GM03348 (cell line): ENCODE measurements at regions not wholly inside any gene's neighbourhood (a gene's known extent, or its start where the extent isn't known, plus 50 kb on each side); places are given as distances from the start of the nearest gene placed in this dataset.

Source experiments
- DNase-seq: peaks from one replicate; pipeline ENCODE4 v3.0.0; 2012; ENCODE audit warnings: low spot score

GRCh38 chr2:49255409-49255971 is 101.2 kb upstream of the FSHR start:
- DNase-seq = no peak

GRCh38 chr2:49254401-49254800 is 100.1 kb upstream of the FSHR start:
- no peak for DNase-seq

GRCh38 chr2:49251766-49252165 is 97.5 kb upstream of the FSHR start:
- DNase-seq = peak; percentile 33

GRCh38 chr2:49251251-49251650 is 96.9 kb upstream of the FSHR start:
- no peak for DNase-seq

- peak; percentile 72 for DNase-seq
Measured at GRCh38 chr2:49248506-49248905, 94.2 kb upstream of the FSHR start.

- peak; percentile 15 for DNase-seq
Measured at GRCh38 chr2:49241991-49242390, 87.7 kb upstream of the FSHR start.

GRCh38 chr2:49241501-49241900 is 87.2 kb upstream of the FSHR start:
- DNase-seq = peak; percentile 14

- no peak for DNase-seq
Measured at GRCh38 chr2:49240608-49241007, 86.3 kb upstream of the FSHR start.

- DNase-seq = no peak
Measured at GRCh38 chr2:49238604-49238960, 84.3 kb upstream of the FSHR start.

GRCh38 chr2:49237867-49238603 is 83.7 kb upstream of the FSHR start:
- no peak for DNase-seq

- no peak for DNase-seq
Measured at GRCh38 chr2:49236316-49236715, 82.0 kb upstream of the FSHR start.

GRCh38 chr2:49226360-49226759 is 72.0 kb upstream of the FSHR start:
- DNase-seq = no peak

GRCh38 chr2:49225126-49225525 is 70.8 kb upstream of the FSHR start:
- no peak for DNase-seq

- no peak for DNase-seq
Measured at GRCh38 chr2:49224426-49225010, 70.2 kb upstream of the FSHR start.

- no peak for DNase-seq
Measured at GRCh38 chr2:49222975-49223528, 68.7 kb upstream of the FSHR start.

- DNase-seq = no peak
Measured at GRCh38 chr2:49219741-49220140, 65.4 kb upstream of the FSHR start.

- DNase-seq = no peak
Measured at GRCh38 chr2:49210191-49210590, 55.9 kb upstream of the FSHR start.

GRCh38 chr2:49207204-49207603 is 52.9 kb upstream of the FSHR start:
- no peak for DNase-seq
